ENCODE measurements at regions not wholly inside any gene's neighbourhood (a gene's known extent, or its start where the extent isn't known, plus 50 kb on each side); places are given as distances from the start of the nearest gene placed in this dataset.

DNA sequence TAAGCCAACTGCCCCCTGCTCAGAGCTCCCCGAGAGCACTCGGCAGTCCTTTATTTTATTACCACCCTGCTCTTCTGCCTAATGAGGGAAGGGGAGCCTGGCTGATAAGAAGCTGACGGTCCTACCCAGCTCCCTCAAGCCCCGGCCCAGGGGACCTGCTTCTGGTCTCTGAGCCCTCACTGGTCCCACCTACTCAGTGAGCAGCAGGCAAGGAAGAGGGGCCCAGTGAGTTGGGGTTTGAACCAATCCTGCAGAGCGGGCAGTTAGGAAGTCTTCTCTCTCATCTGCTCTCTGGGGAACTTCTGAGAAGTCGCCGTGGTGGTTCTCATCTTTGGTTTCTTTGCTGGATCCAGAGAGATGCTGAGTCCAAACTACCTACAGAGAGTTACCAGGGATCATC lies 218.9 kb downstream of the NDUFA10 start:
- TF ChIP-seq, protein P1, sequence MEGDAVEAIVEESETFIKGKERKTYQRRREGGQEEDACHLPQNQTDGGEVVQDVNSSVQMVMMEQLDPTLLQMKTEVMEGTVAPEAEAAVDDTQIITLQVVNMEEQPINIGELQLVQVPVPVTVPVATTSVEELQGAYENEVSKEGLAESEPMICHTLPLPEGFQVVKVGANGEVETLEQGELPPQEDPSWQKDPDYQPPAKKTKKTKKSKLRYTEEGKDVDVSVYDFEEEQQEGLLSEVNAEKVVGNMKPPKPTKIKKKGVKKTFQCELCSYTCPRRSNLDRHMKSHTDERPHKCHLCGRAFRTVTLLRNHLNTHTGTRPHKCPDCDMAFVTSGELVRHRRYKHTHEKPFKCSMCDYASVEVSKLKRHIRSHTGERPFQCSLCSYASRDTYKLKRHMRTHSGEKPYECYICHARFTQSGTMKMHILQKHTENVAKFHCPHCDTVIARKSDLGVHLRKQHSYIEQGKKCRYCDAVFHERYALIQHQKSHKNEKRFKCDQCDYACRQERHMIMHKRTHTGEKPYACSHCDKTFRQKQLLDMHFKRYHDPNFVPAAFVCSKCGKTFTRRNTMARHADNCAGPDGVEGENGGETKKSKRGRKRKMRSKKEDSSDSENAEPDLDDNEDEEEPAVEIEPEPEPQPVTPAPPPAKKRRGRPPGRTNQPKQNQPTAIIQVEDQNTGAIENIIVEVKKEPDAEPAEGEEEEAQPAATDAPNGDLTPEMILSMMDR (IDR thresholded peaks at IDR 0.05; ENCODE audit: low read depth, low read length) = no peak
- no peak for DNase-seq (ENCODE audit: extremely low read depth, low read depth)

DNA sequence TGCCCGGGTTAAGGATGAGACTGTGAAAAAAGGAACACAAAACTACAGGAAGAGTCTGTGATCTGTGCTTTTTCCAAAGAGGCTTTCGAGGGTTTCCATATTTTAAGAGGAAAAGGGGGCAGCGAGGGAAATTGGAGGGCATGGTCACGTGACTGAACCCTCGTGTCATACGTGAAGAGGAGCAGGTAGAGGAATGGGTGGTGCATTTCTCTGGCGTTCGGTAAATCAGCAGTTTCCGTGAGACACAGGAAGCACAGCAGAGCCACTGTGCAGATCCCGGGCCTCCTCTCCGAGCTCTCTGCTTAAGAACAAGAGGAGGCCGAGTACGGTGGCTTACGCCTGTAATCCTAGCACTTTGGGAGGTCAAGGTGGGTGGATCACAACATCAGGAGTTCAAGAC lies 219.7 kb downstream of the NDUFA10 start:
- TF ChIP-seq, protein P1 (IDR thresholded peaks at IDR 0.05; ENCODE audit: low read depth, low read length) = no peak
- DNase-seq (ENCODE audit: extremely low read depth, low read depth) = no peak

DNA sequence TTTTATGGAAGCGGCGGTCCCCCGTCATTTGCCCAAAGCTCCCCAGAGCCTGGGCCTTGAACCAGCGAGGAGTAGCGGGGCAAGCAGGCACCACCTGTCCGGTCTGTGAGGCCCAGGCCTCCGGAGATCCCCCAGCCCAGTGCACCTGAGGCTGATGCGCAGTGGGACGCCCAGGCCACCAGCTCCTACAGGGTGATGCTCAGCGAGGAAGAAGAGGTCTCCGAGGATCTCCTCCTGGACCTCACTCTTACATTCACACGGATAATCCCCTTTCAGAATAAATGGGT lies 220.2 kb downstream of the NDUFA10 start:
- TF ChIP-seq, protein P1 (IDR thresholded peaks at IDR 0.05; ENCODE audit: low read depth, low read length) = no peak
- no peak for DNase-seq (ENCODE audit: extremely low read depth, low read depth)

DNA sequence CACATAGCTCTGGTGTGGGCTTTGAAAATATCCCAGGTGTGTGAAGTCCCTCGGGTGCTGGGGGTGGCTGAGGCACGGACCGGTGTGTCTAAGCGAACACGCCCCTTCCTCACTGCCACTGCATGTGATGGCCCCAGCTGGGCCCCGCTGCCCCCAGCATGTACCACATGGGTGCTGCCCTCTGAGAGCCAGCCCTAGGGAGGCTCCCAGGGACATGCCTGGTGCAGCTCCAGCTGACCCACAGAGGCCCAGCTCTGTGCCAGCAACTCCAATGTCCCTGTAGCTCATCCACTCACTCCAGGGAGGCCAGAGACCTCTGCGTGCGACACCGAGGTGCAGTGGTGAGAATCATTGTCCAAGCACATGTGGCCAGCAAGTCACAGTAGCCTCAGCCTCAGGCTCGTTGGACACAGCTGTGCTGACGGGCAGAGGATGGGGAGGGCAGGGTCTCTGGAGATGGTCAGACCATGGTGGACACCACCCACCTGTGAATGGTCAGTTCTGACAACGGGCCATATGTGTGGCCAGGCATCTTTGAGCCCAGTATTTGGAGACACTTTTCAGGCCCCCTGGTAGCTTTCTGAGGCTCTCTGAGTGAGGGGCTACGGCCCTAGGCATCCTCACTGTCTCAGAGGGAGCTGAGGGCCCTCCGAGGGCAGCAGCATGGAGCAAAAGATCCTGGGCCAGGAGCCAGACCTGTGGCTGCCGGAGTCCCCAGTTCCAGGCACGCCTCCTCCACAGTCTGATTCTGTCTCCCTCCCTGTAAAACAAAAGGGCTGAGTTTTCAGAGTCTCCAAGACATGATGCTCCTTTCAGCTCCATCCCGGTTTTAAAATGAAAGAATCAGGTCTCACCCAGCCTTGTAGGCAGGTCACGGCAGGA lies 220.7 kb downstream of the NDUFA10 start:
- TF ChIP-seq, protein P1 (IDR thresholded peaks at IDR 0.05; ENCODE audit: low read depth, low read length) = no peak
- no peak for DNase-seq (ENCODE audit: extremely low read depth, low read depth)

DNA sequence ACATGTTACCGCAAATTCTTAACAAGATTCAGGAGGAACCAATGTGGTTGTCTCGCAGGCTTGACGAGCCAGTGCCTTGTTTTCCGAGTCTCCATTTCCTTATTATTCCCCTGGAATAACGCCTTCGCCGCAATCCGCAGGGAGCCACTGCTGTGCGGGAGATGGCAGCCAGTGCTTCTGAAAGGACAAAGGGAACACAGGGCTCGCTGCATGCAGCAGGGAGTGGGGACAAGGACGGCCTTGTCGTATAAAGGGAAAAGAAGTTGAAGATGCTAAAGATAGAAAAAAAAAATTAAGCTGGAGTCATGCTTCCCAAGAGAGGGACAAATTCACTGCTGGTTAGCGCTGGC lies 221.4 kb downstream of the NDUFA10 start:
- TF ChIP-seq, protein P1 (IDR thresholded peaks at IDR 0.05; ENCODE audit: low read depth, low read length) = no peak

DNA sequence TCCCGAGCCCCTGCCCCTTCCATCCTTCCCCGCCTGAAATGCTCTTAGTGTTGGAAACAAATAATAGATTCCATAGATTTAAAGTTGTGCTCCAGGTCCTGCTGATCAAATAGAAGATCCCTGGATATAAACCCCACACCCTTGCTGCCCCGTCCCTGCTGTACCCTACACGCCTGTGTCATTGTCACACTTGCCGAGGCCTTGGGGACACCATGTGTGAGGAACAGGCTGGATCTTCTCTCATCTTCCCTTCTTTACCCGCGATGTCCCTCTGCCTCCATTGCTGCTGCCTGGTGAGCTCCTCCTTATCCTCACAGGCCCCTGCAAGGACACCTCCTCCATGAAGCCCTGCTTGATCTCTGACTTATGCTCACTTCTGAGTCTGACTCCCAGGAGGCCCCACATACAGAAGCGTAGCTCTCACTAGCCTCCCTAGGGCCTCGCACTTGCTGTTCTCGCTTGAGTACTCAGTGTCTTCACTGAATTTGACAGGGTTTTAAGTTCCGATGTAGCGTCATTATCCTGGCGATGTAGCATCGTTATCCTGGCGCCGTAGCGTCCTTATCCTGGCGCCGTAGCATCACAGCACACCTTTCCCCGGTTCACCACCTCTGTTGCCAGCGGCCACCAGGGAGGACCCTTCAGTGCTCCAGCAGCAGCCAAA lies 221.9 kb downstream of the NDUFA10 start:
- TF ChIP-seq, protein P1 (IDR thresholded peaks at IDR 0.05; ENCODE audit: low read depth, low read length) = no peak

More for the DNA sequence above, 221.4 kb downstream of the NDUFA10 start:
- DNase-seq (ENCODE audit: extremely low read depth, low read depth) = no peak

DNA sequence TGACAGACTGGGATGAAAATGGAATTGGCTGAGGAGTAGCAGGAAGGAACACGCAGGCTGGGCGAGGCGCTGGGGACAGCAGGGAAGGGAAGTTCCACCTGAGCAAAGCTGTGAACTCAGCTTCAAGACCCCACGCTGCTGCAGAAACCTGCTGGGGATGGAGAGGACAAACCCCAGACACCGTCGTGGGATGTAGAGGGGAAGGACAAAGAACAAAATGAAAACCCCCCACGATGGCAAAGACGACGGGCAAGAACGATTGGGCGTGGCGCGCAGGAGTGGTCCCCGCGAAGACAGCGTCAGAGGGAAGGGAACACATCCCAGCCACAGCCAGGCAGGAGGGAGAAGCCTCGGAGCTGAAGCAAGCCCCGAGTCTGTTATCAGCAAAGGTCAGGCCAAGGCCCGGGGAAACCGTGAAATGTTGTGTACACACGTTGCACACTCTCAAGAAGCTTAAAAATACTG lies 222.9 kb downstream of the NDUFA10 start:
- DNase-seq (ENCODE audit: extremely low read depth, low read depth) = no peak
- TF ChIP-seq, protein P1 (IDR thresholded peaks at IDR 0.05; ENCODE audit: low read depth, low read length) = no peak

More for the DNA sequence above, 221.9 kb downstream of the NDUFA10 start:
- no peak for DNase-seq (ENCODE audit: extremely low read depth, low read depth)
